Esophagus muscularis mucosa (tissue), 3 donors: ENCODE measurements at regions not wholly inside any gene's neighbourhood (a gene's known extent, or its start where the extent isn't known, plus 50 kb on each side); places are given as distances from the start of the nearest gene placed in this dataset.

Source experiments
- CTCF ChIP-seq, 3 experiments: fragments of 200-600 bp in 2 of 3; fragments of 450-650 bp in 1 of 3; sonication (generic) in 2 of 3; IDR thresholded peaks; one replicate each; pipeline ENCODE4 v1.5.1; 2017 to 2019; ENCODE audit warnings: antibody characterized with exemption in 3 of 3, mild to moderate bottlenecking in 2 of 3, moderate library complexity in 1 of 3
- POLR2A ChIP-seq: fragments of 450-650 bp; IDR thresholded peaks from one replicate; pipeline ENCODE4 v1.6.1; 2017; ENCODE audit warnings: antibody characterized with exemption, moderate library complexity, mild to moderate bottlenecking, low read depth
- POLR2AphosphoS5 ChIP-seq, 2 donors: sonication (generic); formaldehyde crosslinking; IDR thresholded peaks; one replicate each; pipeline ENCODE4 v1.6.1; 2017; ENCODE audit warnings: antibody characterized with exemption in 2 of 2

- TF ChIP-seq POLR2AphosphoS5 (IDR thresholded peaks at IDR 0.05) (no peak), CTCF (IDR thresholded peaks at IDR 0.05) (no peak), POLR2A (no peak)
Measured at GRCh38 chr5:99081711-99082110, 152.9 kb upstream of the CHD1 start.
